ENCODE measurements at regions not wholly inside any gene's neighbourhood (a gene's known extent, or its start where the extent isn't known, plus 50 kb on each side); places are given as distances from the start of the nearest gene placed in this dataset.
"Not testable (repeated sequence)": the region's sequence is repeated elsewhere in the genome, so short reads cannot be mapped to it uniquely, and the experiment has no call there.

DNA sequence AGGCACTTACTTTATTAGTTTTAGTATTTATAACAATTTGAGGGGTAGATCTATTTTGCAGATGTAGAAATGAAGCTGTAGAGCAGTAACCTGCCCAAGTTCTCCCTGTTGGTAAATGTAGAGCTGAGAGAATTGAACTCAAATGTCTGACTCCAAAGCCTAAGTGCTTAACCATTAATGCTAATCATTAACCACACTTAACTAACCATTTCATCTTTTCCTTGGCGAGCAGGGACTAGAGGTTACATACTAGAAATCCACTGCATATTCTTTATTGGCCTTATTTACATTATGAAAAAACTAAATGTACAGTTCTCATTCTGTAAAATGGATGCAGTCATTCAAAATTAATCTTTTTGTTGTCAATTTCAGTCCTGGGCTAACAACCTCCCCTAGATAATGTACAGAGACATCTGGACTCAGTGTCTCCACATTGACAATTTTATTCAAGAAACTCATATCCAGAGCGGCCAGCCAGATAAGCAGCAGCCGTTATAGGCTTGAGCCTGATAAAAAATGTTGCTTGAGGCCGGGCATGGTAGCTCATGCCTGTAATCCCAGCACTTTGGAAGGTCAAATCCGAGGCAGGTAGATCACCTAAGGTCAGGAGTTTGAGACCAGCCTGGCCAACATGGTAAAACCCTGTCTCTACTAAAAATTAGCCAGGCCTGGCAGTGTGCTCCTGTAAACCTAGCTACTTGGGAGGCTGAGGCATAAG is 76.7 kb upstream of the PICALM start:
- Mint-ChIP-seq H3K36me3 (ENCODE audit: unreplicated experiment) (no peaks in the 10 kb centered on the region), H3K27ac (ENCODE audit: unreplicated experiment) (no peak overlapping the region), H3K27me3 (ENCODE audit: unreplicated experiment) (no peaks in the 10 kb centered on the region), H3K4me3 (ENCODE audit: unreplicated experiment) (no peak overlapping the region), H3K4me1 (ENCODE audit: unreplicated experiment) (peaks cover 45% of the 10 kb centered on the region), H3K9me3 (ENCODE audit: unreplicated experiment) (peaks cover 4% of the 10 kb centered on the region)
- TF ChIP-seq, protein P1, sequence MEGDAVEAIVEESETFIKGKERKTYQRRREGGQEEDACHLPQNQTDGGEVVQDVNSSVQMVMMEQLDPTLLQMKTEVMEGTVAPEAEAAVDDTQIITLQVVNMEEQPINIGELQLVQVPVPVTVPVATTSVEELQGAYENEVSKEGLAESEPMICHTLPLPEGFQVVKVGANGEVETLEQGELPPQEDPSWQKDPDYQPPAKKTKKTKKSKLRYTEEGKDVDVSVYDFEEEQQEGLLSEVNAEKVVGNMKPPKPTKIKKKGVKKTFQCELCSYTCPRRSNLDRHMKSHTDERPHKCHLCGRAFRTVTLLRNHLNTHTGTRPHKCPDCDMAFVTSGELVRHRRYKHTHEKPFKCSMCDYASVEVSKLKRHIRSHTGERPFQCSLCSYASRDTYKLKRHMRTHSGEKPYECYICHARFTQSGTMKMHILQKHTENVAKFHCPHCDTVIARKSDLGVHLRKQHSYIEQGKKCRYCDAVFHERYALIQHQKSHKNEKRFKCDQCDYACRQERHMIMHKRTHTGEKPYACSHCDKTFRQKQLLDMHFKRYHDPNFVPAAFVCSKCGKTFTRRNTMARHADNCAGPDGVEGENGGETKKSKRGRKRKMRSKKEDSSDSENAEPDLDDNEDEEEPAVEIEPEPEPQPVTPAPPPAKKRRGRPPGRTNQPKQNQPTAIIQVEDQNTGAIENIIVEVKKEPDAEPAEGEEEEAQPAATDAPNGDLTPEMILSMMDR (IDR thresholded peaks at IDR 0.05), result no peak
- DNase-seq (ENCODE audit: extremely low spot score, unreplicated experiment), result no peak

DNA sequence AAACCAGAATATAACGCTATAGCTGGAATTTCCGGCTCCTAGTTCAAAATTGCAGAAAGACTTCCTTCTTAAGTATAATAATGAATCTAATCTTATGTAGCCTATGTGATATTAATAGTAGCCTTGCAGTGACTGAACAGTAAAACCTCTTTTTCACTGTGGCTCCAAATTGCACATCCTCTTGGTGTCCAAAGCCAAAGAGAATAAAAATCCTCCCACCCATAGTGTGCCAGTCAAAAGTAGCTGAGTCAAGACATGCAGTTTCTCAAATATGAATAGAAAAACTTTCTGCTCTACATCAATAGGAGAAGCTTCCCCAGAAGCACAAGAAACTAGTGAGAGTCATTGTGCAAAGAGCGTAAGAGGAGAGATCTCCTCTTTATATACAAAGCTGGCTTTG is 76.0 kb upstream of the PICALM start:
- no peak overlapping the region for H3K4me3 Mint-ChIP-seq (ENCODE audit: unreplicated experiment)
- peaks cover 42% of the 10 kb centered on the region for H3K4me1 Mint-ChIP-seq (ENCODE audit: unreplicated experiment)
- no peak for DNase-seq (ENCODE audit: extremely low spot score, unreplicated experiment)
- H3K27me3 Mint-ChIP-seq (ENCODE audit: unreplicated experiment), result no peaks in the 10 kb centered on the region
- peaks cover 4% of the 10 kb centered on the region for H3K9me3 Mint-ChIP-seq (ENCODE audit: unreplicated experiment)
- no peaks in the 10 kb centered on the region for H3K36me3 Mint-ChIP-seq (ENCODE audit: unreplicated experiment)
- no peak overlapping the region for H3K27ac Mint-ChIP-seq (ENCODE audit: unreplicated experiment)
- TF ChIP-seq, protein P1 (IDR thresholded peaks at IDR 0.05), result no peak

DNA sequence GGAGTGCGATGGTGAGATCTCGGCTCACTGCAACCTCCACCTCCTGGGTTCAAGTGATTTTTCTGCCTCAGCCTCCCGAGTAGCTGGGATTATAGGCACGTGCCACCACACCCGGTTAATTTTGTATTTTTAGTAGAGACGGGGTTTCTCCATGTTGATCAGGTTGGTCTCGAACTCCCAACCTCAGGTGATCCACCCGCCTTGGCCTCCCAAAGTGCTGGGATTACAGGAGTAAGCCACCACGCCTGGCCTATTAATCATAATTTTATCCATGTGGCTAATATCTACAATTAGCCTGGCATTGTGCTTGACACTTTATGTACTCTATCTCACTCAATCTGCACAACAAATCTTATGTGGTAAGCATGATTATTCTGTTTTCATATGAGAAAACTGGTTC is 75.2 kb upstream of the PICALM start:
- not testable (repeated sequence) for H3K27ac Mint-ChIP-seq (ENCODE audit: unreplicated experiment); DNase-seq (ENCODE audit: extremely low spot score, unreplicated experiment); H3K27me3 Mint-ChIP-seq (ENCODE audit: unreplicated experiment); H3K4me3 Mint-ChIP-seq (ENCODE audit: unreplicated experiment); H3K9me3 Mint-ChIP-seq (ENCODE audit: unreplicated experiment); H3K36me3 Mint-ChIP-seq (ENCODE audit: unreplicated experiment)
- peaks cover 40% of the 10 kb centered on the region for H3K4me1 Mint-ChIP-seq (ENCODE audit: unreplicated experiment)

DNA sequence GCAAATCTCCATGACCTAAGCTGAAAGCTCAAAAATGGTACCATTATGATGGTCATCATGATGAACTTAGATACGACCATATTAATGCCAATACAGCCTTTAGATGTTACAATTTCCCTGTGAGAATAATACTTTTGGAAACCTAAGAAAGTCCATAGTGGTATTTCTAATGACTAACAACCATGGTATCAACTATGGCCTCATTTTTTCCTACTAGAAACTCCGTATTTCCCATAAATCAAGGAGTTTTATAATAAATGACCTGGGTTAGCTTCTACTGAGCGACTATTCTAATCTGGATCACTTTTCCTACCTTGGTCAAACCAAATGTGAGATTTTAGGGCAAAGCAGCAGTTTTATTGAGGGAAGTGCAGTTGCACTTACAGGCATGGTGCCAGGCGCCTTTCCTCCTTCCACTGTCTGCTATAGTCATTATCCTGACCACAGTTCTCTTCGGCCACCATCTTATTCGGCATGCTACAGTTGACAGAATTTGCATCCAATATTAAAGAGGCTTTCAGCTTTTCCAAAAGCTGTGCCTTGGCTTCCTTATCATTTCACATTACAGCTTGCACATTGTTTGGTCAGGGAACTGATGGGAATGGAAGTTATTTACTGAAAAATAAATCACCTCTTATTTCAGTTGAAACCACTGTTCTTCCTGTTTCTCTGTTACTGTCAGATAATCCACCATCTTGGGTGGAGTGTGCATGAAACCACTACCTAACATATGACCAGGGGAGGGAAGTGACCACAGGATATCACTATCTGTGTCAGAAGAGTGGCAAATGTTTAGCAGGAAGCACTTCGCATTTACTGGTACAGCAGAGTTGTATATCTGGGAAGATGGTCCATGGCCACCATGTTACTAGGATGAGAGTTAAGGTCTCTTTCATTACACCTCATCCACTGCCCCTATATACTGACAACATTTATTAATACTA is 74.5 kb upstream of the PICALM start:
- Mint-ChIP-seq H3K36me3 (ENCODE audit: unreplicated experiment) (no peaks in the 10 kb centered on the region), H3K27ac (ENCODE audit: unreplicated experiment) (no peak overlapping the region), H3K27me3 (ENCODE audit: unreplicated experiment) (no peaks in the 10 kb centered on the region), H3K9me3 (ENCODE audit: unreplicated experiment) (peaks cover 4% of the 10 kb centered on the region), H3K4me3 (ENCODE audit: unreplicated experiment) (no peak overlapping the region), H3K4me1 (ENCODE audit: unreplicated experiment) (peaks cover 40% of the 10 kb centered on the region)
- TF ChIP-seq, protein P1 (IDR thresholded peaks at IDR 0.05), result no peak
- no peak for DNase-seq (ENCODE audit: extremely low spot score, unreplicated experiment)

DNA sequence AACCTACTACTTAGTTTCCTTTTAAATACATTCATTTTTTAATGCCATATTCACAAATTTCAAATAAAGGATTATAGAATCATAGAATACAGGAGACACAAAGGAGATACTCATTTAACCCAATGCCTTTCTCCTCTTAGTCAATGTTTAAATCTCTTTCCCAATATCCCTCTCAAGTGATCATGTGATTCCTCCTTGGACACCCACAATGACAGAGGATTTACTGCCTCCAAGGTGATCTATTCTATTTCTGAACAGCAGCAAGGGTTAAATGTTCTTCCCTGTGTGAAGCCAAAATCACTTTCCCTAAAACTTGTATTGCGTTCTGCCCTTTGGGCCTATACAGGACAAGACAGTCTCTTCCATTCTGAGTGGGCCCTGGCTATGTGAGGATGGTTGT is 73.3 kb upstream of the PICALM start:
- Mint-ChIP-seq H3K4me1 (ENCODE audit: unreplicated experiment) (peaks cover 35% of the 10 kb centered on the region), H3K36me3 (ENCODE audit: unreplicated experiment) (no peaks in the 10 kb centered on the region), H3K27me3 (ENCODE audit: unreplicated experiment) (no peaks in the 10 kb centered on the region), H3K27ac (ENCODE audit: unreplicated experiment) (no peak overlapping the region), H3K4me3 (ENCODE audit: unreplicated experiment) (no peak overlapping the region), H3K9me3 (ENCODE audit: unreplicated experiment) (peaks cover 4% of the 10 kb centered on the region)
- no peak for DNase-seq (ENCODE audit: extremely low spot score, unreplicated experiment)
- TF ChIP-seq, protein P1 (IDR thresholded peaks at IDR 0.05), result no peak

Measured in osteocyte (in vitro differentiated cells).